CD1c-positive myeloid dendritic cell (primary cell): ENCODE measurements at regions not wholly inside any gene's neighbourhood (a gene's known extent, or its start where the extent isn't known, plus 50 kb on each side); places are given as distances from the start of the nearest gene placed in this dataset.
"Not testable (repeated sequence)": the region's sequence is repeated elsewhere in the genome, so short reads cannot be mapped to it uniquely, and the experiment has no call there.

Source experiments
- DNase-seq: peaks from one replicate; pipeline ENCODE4 v3.0.0-alpha.2; 2016; ENCODE audit errors: extremely low spot score

GRCh38 chr6:48525849-48526248 is 414.9 kb upstream of the PTCHD4 start:
- no peak for DNase-seq

DNA sequence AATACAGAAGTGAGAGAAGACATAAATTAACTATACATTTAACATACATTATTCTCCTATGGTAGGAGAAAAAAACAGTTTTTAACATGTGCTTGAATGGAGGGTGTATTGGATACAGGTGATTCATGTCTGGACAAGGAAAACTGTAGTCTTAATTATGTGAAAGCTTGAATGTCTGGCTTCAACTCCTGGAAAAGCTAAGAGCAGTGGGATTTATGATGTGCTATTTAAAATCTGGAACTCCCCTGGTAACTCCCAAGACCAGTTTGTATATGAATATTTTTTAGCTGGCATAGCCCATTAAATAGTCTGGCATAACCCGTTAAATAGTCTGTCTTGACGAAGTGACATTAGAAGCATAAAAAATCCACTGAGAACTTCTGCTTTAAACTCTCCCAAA is 410.0 kb upstream of the PTCHD4 start:
- DNase-seq: no peak

DNA sequence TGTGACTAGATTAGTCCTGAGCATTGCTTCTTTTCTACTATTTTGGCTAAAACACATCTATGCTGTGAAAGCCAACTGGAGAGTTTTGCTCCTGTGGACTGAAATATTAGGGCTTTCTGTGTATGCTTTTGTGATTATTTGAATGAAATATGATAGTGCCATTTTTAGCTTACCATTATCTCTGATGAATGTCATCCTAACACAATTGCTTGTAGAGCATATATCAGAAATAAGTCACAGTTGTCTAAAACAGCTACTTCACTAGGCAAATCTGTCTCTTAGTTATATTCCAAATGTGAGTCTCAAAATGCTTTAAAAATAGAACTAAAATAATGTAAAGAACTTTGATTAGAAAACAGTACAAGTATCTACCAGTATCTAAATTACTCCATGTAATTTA is 401.4 kb upstream of the PTCHD4 start:
- DNase-seq: no peak

GRCh38 chr6:48511378-48511777 is 400.4 kb upstream of the PTCHD4 start:
- DNase-seq: no peak

DNA sequence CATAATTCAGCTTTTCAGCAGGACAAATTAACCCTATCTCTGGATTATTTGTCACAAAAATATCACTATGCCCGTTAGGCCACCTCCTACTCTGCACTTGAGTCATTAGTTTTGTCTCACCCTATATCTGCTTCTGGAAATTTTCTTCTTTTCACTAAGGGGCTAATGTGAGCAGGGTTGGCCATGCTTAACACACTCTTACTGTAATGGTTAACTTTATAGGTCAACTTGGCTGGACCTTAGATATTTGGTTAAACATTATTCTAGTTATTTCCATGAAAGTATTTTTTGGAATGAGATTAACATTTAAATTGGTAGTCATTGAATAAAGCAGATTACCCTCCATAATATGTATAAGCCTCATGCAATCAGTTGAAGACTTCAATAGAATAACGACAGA is 394.6 kb upstream of the PTCHD4 start:
- no peak for DNase-seq

DNA sequence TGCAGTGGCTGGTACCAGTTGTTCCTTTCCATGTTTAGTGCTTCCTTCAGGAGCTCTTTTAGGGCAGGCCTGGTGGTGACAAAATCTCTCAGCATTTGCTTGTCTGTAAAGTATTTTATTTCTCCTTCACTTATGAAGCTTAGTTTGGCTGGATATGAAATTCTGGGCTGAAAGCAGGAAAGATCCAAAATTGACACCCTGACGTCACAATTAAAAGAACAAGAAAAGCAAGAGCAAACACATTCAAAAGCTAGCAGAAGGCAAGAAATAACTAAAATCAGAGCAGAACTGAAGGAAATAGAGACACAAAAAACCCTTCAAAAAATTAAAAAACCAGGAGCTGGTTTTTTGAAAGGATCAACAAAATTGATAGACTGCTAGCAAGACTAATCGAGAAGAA is 382.4 kb upstream of the PTCHD4 start:
- not testable (repeated sequence) for DNase-seq

- DNase-seq: no peak
Observed at GRCh38 chr6:48490658-48491057, 379.7 kb upstream of the PTCHD4 start.

DNA sequence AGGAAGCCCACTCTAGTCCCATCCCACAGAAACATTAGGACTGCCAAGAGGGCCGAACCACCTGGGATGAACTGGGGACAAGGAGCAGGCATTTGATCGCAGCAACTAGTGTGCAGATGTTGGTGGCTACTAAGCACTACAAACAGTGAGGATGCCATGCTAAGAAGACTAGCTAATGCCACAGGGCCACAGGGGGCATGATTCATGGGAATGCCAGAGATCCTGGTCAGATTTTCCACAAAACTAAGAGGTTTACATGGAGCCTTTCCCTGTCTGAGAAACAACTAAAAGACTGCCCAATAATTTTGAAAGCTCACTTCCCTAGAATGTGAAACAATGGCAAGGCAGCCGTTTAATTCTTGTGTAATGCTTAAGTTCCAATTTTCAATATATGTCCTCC is 375.9 kb upstream of the PTCHD4 start:
- no peak for DNase-seq

DNA sequence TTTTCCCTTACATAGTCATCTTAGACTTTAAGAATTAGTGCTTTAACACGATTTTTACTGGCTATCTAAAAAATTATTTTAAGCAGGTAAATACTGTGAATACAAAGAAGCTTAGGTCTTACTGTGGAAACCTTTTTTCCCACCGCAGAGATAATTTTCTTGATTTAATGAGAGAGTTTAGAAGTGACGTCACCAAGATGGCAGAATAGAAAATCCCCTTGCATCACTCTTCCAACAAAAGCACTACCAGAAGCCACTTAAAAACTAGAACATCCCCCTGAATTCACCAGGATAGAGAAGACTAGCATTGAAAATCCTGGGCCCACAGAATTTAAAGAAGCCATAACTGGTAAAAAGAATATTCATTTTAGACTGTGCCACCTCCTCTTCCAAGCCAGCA is 375.4 kb upstream of the PTCHD4 start:
- DNase-seq: no peak

- no peak for DNase-seq
Observed at GRCh38 chr6:48476257-48476656, 365.3 kb upstream of the PTCHD4 start.

- DNase-seq: no peak
Observed at GRCh38 chr6:48475275-48475674, 364.3 kb upstream of the PTCHD4 start.

DNA sequence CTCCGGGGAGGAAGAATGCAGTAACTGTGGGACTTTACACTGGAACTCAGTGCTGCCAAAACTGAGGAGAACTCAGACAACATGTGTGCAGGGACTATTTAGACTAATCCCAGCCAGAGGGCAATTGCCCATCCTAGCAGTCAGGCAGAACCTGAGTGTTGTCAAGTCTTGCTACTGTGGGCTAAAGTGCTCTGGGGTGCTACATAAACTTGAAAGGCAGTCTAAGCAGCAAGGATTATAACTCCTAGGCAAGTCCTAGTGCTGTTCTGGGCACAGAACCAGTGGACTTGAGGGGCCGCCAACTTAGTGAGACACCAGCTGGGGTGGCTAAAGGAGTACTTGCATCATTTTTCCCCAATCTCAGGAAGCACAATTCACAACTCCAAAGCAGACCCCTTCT is 363.8 kb upstream of the PTCHD4 start:
- no peak for DNase-seq

DNA sequence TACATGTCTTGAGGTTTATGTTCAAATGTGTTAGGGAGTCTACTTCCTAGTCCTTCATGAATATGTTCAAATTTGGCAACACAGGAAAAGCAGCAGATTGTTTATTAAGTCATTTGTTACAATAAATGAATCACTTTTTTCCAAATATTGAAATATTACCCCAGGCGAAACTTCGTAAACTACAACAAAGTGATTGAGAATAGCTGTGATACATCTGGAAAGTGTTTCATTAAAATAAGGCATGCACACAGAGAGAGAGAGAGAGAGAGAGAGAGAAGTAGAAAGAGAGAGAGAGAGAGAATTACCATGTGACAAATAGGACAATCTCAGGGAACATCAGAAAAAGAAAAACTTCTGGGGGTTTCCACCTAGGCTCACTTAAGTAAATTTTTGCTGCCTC is 363.1 kb upstream of the PTCHD4 start:
- DNase-seq: no peak

GRCh38 chr6:48472535-48472934 is 361.5 kb upstream of the PTCHD4 start:
- DNase-seq: no peak

- no peak for DNase-seq
Observed at GRCh38 chr6:48472091-48472490, 361.1 kb upstream of the PTCHD4 start.

DNA sequence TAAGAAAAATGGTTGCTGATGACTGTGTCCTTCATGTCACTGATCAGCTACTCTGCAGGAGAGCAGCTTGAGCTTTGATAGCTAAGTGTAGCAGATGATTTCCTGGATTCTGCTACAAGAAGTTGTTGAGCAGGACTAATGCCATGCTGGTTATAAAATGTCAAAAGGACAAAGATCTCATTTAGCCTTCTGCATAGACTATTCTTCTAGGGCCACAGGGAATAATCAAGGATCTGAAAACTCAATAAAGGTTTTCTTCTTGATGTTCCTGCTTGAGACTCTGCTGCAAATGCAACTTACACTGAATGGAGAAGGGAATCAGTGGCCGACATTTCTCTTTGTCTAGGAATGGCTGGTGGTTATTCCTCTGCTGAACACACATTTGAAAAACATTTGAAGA is 360.3 kb upstream of the PTCHD4 start:
- DNase-seq: no peak

DNA sequence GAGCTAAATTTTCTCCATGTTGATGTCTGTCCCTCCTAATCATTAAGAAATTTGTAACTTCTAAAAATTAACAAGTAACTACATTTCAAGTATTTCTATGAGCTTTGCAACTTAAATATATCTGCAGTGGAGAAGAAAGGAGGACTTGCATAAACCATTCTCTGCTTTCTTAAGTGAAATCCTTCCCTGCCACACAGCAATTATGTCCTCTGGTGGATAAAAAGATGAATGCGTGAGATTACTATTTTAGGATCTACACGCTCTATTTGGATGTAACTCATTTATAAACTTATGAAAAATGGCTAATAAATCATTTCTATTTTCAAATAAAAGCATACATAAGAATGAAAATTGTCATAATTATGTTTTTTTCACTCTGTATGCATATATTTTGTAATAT is 338.0 kb upstream of the PTCHD4 start:
- DNase-seq: no peak

GRCh38 chr6:48447251-48447650 is 336.3 kb upstream of the PTCHD4 start:
- no peak for DNase-seq

- DNase-seq: no peak
Observed at GRCh38 chr6:48429610-48430009, 318.6 kb upstream of the PTCHD4 start.

DNA sequence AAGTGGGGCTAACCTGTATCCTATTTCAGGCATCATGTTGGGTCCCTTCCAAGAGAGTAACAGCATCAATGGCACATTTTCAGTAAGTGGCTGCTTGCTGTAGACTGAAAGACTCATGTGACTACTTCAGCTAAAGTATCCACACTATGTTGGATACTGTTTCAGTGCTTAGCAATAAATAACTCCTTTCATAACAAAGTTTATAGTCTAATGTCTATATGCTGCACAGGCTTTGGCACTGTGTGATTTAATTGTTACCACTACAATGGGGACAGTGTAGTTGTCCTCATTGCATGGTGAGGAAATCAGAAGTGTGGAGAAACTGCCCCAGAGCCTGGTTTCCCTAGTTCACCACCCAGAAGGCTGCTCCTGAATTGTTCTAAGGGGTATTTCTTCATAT is 318.0 kb upstream of the PTCHD4 start:
- DNase-seq: no peak

GRCh38 chr6:48426636-48427035 is 315.6 kb upstream of the PTCHD4 start:
- DNase-seq: no peak

GRCh38 chr6:48423640-48424365 is 312.8 kb upstream of the PTCHD4 start:
- no peak for DNase-seq

GRCh38 chr6:48419992-48420391 is 309.0 kb upstream of the PTCHD4 start:
- DNase-seq: no peak

DNA sequence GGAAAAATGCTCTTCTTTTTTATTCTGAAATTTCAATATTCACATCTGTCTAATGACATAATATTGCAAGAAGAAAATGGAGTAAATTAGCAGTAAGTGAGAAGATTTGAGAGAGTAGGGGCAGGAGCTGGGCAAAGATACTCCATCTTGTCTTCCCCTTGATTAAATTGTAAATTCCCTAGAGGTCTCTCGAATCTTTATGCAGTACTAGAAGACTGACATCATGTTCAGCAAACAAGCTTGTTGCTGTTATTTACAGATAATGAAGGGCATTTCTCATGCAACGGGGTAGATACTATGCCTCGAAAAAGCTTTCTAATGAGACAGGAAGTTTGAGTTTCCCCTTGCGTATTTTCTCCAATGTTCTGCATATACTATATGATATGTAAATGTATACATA is 306.9 kb upstream of the PTCHD4 start:
- no peak for DNase-seq
